NCI-H1930 (cell line): ENCODE measurements at regions not wholly inside any gene's neighbourhood (a gene's known extent, or its start where the extent isn't known, plus 50 kb on each side); places are given as distances from the start of the nearest gene placed in this dataset.
"Not testable (repeated sequence)": the region's sequence is repeated elsewhere in the genome, so short reads cannot be mapped to it uniquely, and the experiment has no call there.

Experiments used
- DNase-seq, 2 experiments: peaks; one replicate each; lab custom pipeline; 2025; lab: John Stamatoyannopoulos, UW

- DNase-seq: no peak
Observed at GRCh38 chr6:102761872-102762271, 1368.4 kb downstream of the GRIK2 start.

GRCh38 chr6:102759415-102759814 is 1365.9 kb downstream of the GRIK2 start:
- no peak for DNase-seq

DNA sequence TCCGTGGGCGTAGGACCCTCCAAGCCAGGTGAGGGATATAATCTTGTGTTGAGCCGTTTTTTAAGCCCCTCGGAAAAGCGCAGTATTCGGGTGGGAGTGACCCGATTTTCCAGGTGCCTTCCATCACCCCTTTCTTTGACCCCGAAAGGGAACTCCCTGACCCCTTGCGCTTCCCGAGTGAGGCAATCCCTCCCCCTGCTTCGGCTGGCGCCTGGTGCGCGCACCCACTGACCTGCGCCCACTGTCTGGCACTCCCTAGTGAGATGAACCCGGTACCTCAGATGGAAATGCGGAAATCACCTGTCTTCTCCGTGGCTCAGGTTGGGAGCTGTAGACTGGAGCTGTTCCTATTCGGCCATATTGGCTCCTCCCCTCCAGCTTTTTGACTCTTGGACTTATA is 1365.0 kb downstream of the GRIK2 start:
- DNase-seq: not testable (repeated sequence)

GRCh38 chr6:102749210-102749971 is 1355.9 kb downstream of the GRIK2 start:
- DNase-seq: no peak

DNA sequence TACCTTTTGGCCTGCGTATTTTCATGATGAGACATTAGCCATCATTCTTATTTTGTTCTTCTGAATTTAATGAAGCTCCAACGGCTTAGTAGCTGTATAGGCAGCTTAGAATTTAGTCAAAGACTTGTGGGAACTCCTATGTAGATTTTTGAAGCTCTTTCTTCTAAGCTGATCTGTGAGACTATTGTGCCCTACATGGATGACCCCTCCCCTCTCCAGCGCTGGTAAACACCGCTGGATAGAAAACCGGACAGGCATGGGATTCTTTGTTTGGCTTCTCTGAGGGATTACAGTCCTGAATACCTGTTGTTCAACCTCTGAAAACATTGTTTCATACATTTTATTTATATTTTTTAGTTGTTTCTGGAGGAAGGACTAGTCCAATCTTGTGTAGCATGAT is 1353.4 kb downstream of the GRIK2 start:
- no peak for DNase-seq

DNA sequence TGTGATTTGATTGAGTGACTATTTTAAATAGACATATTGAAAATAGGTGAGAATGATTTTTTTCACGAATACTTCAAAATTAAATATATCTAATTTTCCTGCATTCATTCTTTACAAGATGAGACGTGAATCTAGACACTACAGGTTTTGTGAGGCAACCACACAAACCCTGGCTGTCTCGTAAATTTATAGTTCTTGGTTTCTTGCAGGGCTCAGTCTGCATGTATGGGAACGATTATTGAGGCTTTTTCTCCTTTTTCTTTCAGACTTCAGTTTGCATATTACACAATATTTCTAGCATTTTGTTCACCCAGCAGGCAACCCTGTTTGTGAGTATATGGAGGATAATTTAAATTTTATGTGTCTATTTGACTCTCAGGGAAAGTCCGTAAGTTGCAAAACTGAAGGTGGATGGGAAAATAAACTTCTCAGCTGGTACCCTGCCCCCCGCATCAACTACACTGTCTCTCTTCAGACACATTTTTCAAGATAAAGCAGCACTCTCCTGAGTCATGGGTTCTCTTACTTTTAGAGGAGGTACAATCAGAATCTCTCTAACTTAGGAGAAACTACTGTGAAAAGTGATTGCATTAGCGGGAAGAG is 1349.3 kb downstream of the GRIK2 start:
- DNase-seq: no peak

DNA sequence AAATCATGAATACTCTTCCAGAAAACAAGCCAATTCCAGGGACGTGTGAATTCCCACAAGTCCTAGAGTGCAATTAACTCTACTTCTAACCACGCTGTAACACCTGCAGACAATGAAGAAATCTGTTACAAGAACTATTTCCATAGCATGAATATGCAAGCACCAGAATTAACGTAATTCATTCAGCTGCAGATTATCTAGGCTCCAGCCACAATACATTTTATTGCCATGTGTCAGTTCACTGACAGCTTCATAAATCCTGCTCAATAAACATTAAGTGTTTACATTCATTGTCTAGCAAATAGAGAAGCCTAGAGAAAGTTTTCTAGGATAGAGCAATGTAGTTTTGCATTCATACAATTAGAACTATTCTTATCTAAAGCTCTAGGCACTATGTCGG is 1348.5 kb downstream of the GRIK2 start:
- DNase-seq: no peak

- DNase-seq: no peak
Observed at GRCh38 chr6:102736941-102737368, 1343.4 kb downstream of the GRIK2 start.

DNA sequence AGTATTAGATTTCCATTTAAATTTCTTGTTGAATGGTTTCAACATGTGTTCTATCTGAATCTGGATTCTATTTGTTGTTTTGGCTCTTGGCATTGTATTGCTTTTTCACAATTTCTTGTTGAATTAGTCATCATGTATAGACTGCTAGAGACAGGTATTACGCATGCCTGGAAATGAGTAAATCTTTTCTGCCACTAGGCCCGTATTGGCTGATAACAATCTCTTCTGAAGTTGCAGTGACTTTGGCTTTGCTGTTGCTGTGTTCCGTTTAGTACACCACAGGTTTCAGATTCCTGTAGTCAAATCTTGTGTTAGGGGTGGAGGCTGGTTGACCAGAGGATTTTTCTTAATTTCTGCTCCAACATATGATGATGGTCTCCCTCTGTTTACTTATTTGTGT is 1339.4 kb downstream of the GRIK2 start:
- DNase-seq: no peak

GRCh38 chr6:102722086-102722485 is 1328.6 kb downstream of the GRIK2 start:
- DNase-seq: not testable (repeated sequence)

DNA sequence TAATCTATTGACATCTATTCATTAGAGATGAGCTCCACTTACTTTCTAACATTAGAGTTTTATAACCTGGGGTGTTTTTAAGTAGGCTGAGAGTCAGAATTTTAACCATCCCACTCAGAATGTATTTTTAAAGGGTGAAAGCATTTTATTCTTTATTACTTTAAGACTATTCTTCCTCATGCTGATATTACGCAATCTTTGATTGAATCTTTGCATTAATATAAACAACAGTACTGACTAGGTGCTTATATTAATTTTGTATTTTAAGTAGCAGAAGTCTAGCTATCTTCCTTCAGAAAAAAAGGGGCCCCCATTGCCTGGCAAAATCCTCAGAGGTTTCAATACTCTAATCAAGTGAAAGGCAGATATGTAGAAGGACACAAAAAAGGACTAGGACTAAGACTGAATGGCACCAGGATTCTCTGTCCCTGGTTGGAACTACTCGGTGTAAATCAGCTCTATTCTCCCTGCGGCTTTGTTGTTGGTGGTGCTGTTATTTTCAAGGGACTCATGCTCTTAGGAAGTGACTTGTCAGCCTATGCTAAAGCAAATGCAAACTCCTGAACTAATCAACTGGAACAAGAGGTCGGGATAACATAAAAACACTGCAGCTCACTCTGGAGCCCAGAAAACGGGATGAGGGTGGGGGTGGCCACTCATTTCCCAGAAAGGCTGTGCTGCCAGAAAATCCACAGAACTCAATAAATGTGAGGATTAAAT is 1324.4 kb downstream of the GRIK2 start:
- no peak for DNase-seq

GRCh38 chr6:102717252-102717651 is 1323.7 kb downstream of the GRIK2 start:
- peak in 1 of 2 experiments; percentile 32 for DNase-seq

GRCh38 chr6:102701019-102701418 is 1307.5 kb downstream of the GRIK2 start:
- no peak for DNase-seq

DNA sequence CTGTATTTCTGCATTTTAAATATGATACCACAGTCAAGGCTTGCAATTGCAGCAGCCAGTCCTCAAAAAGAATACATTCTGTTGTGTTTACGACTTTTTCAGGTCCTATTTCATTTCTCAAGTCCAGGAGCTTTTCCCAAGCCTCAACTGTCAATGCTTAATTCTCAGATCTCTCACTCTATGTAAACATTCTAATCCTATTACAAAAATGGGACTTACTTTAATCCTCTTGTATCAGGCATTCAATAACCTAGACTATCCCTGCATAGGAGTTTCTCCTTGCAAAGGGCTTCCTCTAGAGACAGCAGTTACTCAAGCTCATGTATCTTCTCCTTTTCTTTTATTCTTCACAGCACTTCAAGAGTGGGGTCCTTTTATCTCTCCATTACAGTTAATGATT is 1293.0 kb downstream of the GRIK2 start:
- no peak for DNase-seq

DNA sequence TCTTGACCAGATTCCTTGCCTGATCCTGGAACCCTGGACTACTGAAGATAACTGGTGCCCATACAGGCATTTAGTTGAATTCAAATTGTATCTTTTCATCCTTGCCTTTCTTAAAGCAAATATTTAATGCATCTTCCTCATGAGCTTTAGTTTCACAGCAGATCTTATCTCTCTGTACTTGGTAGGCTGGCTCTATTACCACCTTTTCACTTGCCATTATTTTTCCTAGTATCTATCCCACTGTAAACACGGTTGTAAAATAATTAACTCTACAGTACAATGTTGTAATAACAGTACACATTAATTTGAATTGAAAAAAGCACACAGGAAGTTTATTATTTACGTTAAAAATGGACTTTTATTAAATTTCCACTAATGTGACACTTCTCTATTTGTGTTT is 1286.9 kb downstream of the GRIK2 start:
- no peak for DNase-seq

DNA sequence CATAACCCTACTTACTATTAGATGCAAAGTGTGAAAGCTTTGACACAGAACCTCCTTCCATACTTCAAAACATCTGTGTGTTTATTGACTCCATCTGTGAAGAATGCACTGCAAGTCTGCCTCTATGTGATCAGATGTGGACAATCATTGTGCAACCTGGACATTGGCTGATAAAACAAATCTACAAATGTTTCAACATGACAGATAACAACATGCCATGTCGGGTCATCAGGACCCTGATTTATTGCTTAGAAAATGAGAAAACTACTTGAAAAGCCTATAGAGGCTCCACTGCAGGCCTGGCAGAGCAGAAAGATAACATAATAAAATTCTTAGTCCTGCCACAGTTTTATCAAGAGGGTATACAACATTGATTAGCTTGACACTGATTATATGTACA is 1286.4 kb downstream of the GRIK2 start:
- no peak for DNase-seq

GRCh38 chr6:102677225-102677624 is 1283.7 kb downstream of the GRIK2 start:
- no peak for DNase-seq

GRCh38 chr6:102670735-102671134 is 1277.2 kb downstream of the GRIK2 start:
- no peak for DNase-seq

GRCh38 chr6:102662851-102663250 is 1269.3 kb downstream of the GRIK2 start:
- no peak for DNase-seq

DNA sequence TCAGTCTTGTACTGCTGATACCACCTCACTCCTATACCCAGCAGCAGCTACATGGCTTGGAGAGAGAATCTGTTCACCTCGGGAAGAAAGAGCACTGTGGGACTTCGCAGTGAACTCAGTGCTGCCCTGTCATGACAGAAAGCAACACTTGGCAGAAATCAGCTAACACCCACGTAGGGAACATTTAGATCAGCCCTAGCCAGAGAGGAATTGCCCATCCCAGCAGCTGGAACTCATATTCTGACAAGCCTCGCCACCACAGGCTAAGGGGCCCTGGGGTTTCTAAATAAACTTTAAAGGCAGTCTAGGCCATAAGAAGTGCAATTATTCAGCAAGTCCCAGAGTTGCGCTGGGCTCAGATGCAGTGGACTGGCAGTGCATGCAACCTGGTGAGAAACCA is 1266.8 kb downstream of the GRIK2 start:
- DNase-seq: no peak

DNA sequence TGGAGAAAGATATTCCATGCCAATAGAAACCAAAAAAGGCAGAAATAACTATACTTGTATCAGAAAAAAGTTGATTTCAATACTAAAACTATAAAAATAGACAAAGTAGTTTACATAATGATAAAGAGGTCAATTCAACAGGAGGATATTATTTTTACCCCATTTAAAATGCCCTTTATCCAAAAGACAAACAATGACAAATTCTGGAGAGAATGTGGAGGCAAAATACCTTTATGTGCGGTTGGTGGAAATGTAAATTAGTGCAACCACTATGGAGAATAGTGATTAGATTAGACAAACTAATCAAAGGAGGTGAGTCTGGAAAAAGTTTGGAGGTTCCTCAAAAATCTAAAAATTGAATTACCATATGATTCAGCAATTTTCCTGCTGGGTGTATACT is 1262.3 kb downstream of the GRIK2 start:
- no peak for DNase-seq

- DNase-seq: no peak
Observed at GRCh38 chr6:102641426-102641825, 1247.9 kb downstream of the GRIK2 start.

DNA sequence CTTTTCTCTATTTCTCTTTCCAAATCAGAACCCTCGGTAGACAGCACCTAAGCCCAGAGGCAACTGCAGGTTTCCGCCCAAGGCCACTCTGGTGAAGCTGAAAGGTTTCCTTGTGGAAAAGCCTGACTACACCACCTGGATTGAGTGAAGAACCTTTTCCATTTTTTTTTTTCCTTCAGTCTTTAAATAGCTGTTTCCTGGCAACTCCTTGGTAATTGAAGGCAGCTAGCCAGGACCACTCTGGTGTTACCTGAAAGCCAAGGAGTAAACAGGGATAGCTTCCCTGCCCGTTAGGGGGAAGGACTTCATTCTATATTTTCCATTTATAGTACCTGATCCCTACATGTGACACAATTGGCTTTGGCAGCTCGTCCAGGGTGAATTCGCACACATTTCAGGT is 1238.4 kb downstream of the GRIK2 start:
- no peak for DNase-seq
